ENCODE measurements at regions not wholly inside any gene's neighbourhood (a gene's known extent, or its start where the extent isn't known, plus 50 kb on each side); places are given as distances from the start of the nearest gene placed in this dataset.

DNA sequence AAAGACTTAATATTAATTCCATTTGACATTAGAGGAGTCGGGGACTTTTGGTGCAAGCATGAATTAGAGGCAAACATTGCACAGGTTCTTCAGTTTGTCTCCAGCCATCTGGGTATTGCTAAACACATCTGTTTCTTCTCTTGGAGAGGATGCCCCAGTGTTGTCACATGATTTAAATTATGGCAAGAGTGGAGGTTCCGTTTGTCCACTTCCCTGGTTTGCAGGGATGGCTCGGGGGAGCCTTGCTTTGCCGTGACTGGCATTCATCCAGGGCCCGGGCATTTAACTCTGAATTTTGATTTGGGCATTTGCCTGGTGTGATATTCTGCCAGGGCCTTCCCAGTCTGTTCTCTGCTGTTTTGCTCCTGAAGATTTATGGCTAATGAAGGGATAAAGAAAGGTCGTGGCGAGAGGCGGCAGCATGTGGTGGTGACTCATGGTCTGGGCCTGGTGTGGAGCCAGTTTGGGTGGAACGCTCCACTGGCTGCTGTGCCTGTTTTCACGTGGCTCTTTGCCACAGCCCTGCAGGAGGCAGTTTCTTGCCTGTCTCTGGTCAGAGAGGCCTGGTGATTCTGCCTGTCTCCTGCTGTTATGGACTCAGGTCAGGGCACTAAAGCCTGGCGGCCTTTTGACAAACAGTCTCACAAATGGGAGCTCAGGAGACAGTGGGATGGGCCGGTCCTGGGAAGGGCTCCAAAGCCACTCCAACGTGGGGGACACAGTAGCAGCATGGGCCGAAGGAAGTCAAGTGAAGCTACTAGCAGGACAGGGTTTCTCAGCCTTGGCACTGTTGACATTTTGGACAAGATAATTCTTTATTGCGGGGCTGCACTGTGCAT, 99.4 kb upstream of the PGRMC2 start (continued):
- TF ChIP-seq, protein P1, sequence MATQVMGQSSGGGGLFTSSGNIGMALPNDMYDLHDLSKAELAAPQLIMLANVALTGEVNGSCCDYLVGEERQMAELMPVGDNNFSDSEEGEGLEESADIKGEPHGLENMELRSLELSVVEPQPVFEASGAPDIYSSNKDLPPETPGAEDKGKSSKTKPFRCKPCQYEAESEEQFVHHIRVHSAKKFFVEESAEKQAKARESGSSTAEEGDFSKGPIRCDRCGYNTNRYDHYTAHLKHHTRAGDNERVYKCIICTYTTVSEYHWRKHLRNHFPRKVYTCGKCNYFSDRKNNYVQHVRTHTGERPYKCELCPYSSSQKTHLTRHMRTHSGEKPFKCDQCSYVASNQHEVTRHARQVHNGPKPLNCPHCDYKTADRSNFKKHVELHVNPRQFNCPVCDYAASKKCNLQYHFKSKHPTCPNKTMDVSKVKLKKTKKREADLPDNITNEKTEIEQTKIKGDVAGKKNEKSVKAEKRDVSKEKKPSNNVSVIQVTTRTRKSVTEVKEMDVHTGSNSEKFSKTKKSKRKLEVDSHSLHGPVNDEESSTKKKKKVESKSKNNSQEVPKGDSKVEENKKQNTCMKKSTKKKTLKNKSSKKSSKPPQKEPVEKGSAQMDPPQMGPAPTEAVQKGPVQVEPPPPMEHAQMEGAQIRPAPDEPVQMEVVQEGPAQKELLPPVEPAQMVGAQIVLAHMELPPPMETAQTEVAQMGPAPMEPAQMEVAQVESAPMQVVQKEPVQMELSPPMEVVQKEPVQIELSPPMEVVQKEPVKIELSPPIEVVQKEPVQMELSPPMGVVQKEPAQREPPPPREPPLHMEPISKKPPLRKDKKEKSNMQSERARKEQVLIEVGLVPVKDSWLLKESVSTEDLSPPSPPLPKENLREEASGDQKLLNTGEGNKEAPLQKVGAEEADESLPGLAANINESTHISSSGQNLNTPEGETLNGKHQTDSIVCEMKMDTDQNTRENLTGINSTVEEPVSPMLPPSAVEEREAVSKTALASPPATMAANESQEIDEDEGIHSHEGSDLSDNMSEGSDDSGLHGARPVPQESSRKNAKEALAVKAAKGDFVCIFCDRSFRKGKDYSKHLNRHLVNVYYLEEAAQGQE (IDR thresholded peaks at IDR 0.05; ENCODE audit: borderline replicate concordance) = 0 out of 2 replicates have a peak, but pooled peaks have one; percentile 5
- TF ChIP-seq, protein P1 (CRISPR knock-in tag; IDR thresholded peaks at IDR 0.05; ENCODE audit: low read depth) = no peak
- TF ChIP-seq, protein P2, sequence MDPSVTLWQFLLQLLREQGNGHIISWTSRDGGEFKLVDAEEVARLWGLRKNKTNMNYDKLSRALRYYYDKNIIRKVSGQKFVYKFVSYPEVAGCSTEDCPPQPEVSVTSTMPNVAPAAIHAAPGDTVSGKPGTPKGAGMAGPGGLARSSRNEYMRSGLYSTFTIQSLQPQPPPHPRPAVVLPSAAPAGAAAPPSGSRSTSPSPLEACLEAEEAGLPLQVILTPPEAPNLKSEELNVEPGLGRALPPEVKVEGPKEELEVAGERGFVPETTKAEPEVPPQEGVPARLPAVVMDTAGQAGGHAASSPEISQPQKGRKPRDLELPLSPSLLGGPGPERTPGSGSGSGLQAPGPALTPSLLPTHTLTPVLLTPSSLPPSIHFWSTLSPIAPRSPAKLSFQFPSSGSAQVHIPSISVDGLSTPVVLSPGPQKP (CRISPR knock-in tag; IDR thresholded peaks at IDR 0.05) = no peak
- TF ChIP-seq ZKSCAN1 (IDR thresholded peaks at IDR 0.05; ENCODE audit: low read depth, low read length) (0 out of 2 replicates have a peak, but pooled peaks have one; percentile 42), GABPB1 (CRISPR knock-in tag; IDR thresholded peaks at IDR 0.05) (no peak), HDAC1 (IDR thresholded peaks at IDR 0.05) (0 out of 4 replicates have a peak, but pooled peaks of 1 of the 2 experiments have one; percentile 14), NFXL1 (CRISPR knock-in tag; IDR thresholded peaks at IDR 0.05) (no peak), RBM25 (IDR thresholded peaks at IDR 0.05; ENCODE audit: low read depth, low read length, severe bottlenecking) (no peak), MYC (IDR thresholded peaks at IDR 0.05; ENCODE audit: low read depth, low read length) (peak; percentile 64), MYC (CRISPR knock-in tag; IDR thresholded peaks at IDR 0.05; ENCODE audit: borderline replicate concordance, low read depth) (no peak), FOS (IDR thresholded peaks at IDR 0.05; ENCODE audit: extremely low read depth, insufficient read length) (peak; percentile 23), FOSL1 (tag; conservative IDR thresholded peaks at IDR 0.05) (peak; percentile 94), ZNF134 (CRISPR knock-in tag; conservative IDR thresholded peaks at IDR 0.05) (no peak), TOE1 (IDR thresholded peaks at IDR 0.05; ENCODE audit: borderline replicate concordance) (peak; percentile 25; the same call in 1 of the 2 replicates), TOE1 (CRISPR knock-in tag; IDR thresholded peaks at IDR 0.05; ENCODE audit: borderline replicate concordance, low read depth) (no peak), JUNB (CRISPR knock-in tag; conservative IDR thresholded peaks at IDR 0.05) (peak; percentile 72; the same call in 1 of the 2 replicates)
- TF ChIP-seq, protein P3, sequence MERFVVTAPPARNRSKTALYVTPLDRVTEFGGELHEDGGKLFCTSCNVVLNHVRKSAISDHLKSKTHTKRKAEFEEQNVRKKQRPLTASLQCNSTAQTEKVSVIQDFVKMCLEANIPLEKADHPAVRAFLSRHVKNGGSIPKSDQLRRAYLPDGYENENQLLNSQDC (CRISPR knock-in tag; IDR thresholded peaks at IDR 0.05) = no peak
- TF ChIP-seq, protein P4, sequence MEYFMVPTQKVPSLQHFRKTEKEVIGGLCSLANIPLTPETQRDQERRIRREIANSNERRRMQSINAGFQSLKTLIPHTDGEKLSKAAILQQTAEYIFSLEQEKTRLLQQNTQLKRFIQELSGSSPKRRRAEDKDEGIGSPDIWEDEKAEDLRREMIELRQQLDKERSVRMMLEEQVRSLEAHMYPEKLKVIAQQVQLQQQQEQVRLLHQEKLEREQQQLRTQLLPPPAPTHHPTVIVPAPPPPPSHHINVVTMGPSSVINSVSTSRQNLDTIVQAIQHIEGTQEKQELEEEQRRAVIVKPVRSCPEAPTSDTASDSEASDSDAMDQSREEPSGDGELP (CRISPR knock-in tag; IDR thresholded peaks at IDR 0.05; ENCODE audit: borderline replicate concordance) = peak; percentile 67; the same call in 1 of the 2 replicates
